ENCODE measurements at regions not wholly inside any gene's neighbourhood (a gene's known extent, or its start where the extent isn't known, plus 50 kb on each side); places are given as distances from the start of the nearest gene placed in this dataset.

DNA sequence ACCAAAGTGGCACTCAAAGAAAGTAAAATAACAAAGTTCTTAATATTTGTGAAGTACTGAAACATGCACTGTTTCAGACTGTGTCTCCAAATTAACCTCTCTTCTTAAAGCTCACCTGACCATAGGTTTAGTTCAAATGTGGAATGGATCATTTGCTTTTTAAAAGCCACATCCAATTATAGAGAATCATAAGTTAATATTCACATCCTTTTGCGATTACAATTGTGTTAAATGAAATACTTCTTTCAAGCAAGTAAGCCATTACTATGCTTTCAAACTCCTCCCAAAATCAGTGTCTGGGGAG is 95.3 kb upstream of the PTPN13 start:
- TF ChIP-seq YY1 (IDR thresholded peaks at IDR 0.05; ENCODE audit: insufficient read depth, insufficient read length) (no peak), SUZ12 (IDR thresholded peaks at IDR 0.05; ENCODE audit: extremely low read depth, insufficient read depth, insufficient read length) (no peak)

Data from NT2/D1 (cell line).